Common myeloid progenitor, CD34-positive (primary cell): ENCODE measurements at regions not wholly inside any gene's neighbourhood (a gene's known extent, or its start where the extent isn't known, plus 50 kb on each side); places are given as distances from the start of the nearest gene placed in this dataset.
"Not testable (repeated sequence)": the region's sequence is repeated elsewhere in the genome, so short reads cannot be mapped to it uniquely, and the experiment has no call there.

ENCODE experiments used
- CTCF ChIA-PET: fragments of 350-600 bp; sonication (Branson Sonifier 250); formaldehyde crosslinking; loops from one replicate; lab custom pipeline; 2021; ENCODE audit warnings: antibody characterized with exemption; lab: Charles Lee
- POLR2A ChIA-PET: fragments of 350-600 bp; sonication (Branson Sonifier 250); formaldehyde crosslinking; loops from one replicate; lab custom pipeline; 2021; ENCODE audit warnings: antibody characterized with exemption; lab: Charles Lee
- DNase-seq, 3 donors: peaks; one replicate each; pipeline versions ENCODE4 v3.0.0 to v3.0.0-alpha.2; 2013
- H3K27ac ChIP-seq, 2 experiments: 1 replicate in 1 of 2; 2 replicates in 1 of 2; pipeline ENCODE4 v1.7.0; 2013; ENCODE audit warnings: inconsistent platforms in 2 of 2, low read length in 2 of 2, mild to moderate bottlenecking in 2 of 2, low read depth in 1 of 2, moderate library complexity in 1 of 2; ENCODE audit not compliant: severe bottlenecking in 2 of 2, insufficient read depth in 1 of 2, poor library complexity in 1 of 2
- H3K27me3 ChIP-seq, 5 experiments: replicated peaks in 2 of 5; 1 replicate in 3 of 5; 2 replicates in 2 of 5; pipeline versions ENCODE4 v1.6.1 to v1.7.0; 2013; ENCODE audit warnings: low read length in 4 of 5, mild to moderate bottlenecking in 2 of 5, moderate library complexity in 2 of 5, inconsistent platforms in 1 of 5; ENCODE audit not compliant: insufficient read depth in 5 of 5, control insufficient read depth in 4 of 5
- H3K36me3 ChIP-seq, 4 experiments: 1 replicate in 2 of 4; 2 replicates in 2 of 4; pipeline versions ENCODE4 v1.6.1 to v1.7.0; 2013; ENCODE audit warnings: low read length in 3 of 4, control low read depth in 1 of 4, mild to moderate bottlenecking in 1 of 4; ENCODE audit not compliant: control insufficient read depth in 4 of 4, insufficient read depth in 4 of 4
- H3K4me1 ChIP-seq, 4 experiments: 1 replicate in 3 of 4; 2 replicates in 1 of 4; pipeline versions ENCODE4 v1.6.1 to v1.7.1; 2013; ENCODE audit warnings: low read length in 3 of 4, mild to moderate bottlenecking in 3 of 4, control low read depth in 1 of 4, inconsistent platforms in 1 of 4, moderate library complexity in 1 of 4; ENCODE audit not compliant: control insufficient read depth in 4 of 4, insufficient read depth in 4 of 4; ENCODE audit errors: control extremely low read depth in 1 of 4
- H3K4me3 ChIP-seq, 7 experiments: 1 replicate in 4 of 7; 2 replicates in 3 of 7; pipeline versions ENCODE4 v1.5.1 to v1.7.0; 2013; ENCODE audit warnings: mild to moderate bottlenecking in 7 of 7, low read length in 6 of 7, moderate library complexity in 6 of 7, inconsistent platforms in 2 of 7, low read depth in 2 of 7, control low read depth in 1 of 7; ENCODE audit not compliant: insufficient read depth in 4 of 7, control insufficient read depth in 1 of 7; ENCODE audit errors: extremely low read depth in 1 of 7
- H3K9me3 ChIP-seq, 5 experiments: 1 replicate in 4 of 5; 2 replicates in 1 of 5; pipeline versions ENCODE4 v1.6.1 to v1.7.1; 2013; ENCODE audit warnings: low read length in 4 of 5, mild to moderate bottlenecking in 2 of 5, inconsistent platforms in 1 of 5, low read depth in 1 of 5, moderate library complexity in 1 of 5; ENCODE audit not compliant: control insufficient read depth in 4 of 5, insufficient read depth in 2 of 5; ENCODE audit errors: control extremely low read depth in 1 of 5
- WGBS: methylation state at CpG from one replicate; pipeline ENCODE4 v1.1.5; 2013; ENCODE audit not compliant: insufficient coverage; 5-methylcytosine and 5-hydroxymethylcytosine counted together

DNA sequence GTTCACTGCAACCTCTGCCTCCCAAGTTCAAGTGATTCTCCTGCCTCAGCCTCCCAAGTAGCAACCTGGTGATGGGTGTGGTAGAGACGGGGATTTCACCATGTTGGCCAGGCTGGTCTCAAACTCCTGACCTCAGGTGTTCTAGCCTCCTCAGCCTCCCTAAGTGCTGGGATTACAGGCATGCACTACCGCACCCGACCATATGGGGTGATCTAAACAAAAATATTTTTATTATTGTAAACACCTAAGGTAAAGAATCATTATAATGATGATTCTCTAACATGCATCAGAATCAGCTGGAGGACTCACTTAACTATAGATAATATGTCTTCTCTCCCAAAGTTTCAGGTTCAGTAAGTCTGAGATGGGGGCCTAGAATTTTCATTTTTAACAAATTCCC, 96.2 kb upstream of the ALG10 start:
- ChIA-PET CTCF (no interaction called here), POLR2A (no interaction called here)
- H3K4me3 ChIP-seq = no peak overlapping the region
- H3K9me3 ChIP-seq = peaks cover 0 to 10% (median 3%) of the 10 kb centered on the region in 5 experiments
- H3K36me3 ChIP-seq = no peaks in the 10 kb centered on the region
- no peaks in the 10 kb centered on the region for H3K4me1 ChIP-seq
- DNase-seq = no peak
- H3K27ac ChIP-seq = no peak overlapping the region
- WGBS = 80% methylated on average over 1 of the region's 3 CpGs
- H3K27me3 ChIP-seq = no peaks in the 10 kb centered on the region

DNA sequence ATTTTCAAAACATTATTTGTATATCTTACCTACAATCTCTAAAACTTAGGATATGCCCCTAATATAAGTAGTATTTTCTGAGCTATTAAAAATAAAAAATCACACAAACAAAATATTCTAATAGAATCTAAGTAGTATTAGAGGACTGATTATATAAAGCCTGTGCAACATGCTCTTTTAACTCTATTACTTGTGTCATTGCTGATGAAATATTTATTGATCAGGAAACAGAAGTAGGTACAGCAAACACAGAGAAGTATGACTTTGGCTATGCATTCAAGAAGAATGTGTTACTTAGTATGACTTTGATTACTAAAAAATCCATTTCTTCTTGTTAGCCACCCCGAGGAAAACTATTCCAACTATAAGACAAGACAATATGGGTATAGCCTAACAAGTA, 84.6 kb upstream of the ALG10 start:
- H3K27me3 ChIP-seq, DNase-seq, H3K4me3 ChIP-seq, H3K9me3 ChIP-seq, H3K27ac ChIP-seq, CTCF ChIA-PET, H3K4me1 ChIP-seq, POLR2A ChIA-PET, H3K36me3 ChIP-seq: not testable (repeated sequence)
- WGBS = no CpG with 5 or more reads among the region's 1 CpG

DNA sequence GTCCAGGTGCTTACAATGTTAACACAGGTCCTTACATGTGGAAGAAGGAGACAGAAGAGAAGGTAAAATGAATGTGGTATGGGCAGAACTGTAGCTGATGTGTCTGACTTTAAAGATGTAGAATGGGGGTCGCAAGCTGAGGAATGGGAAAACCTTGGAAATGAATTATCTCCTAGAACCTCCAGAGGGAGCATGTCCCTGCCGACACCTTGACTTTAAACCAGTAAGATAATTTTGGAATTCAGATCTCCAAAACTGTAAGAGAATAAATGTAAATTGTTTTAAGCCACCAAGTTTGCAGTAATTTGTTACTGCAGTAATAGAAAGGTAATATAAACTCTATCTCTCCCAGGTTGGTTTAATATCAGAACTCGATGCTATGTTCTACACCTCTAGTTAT, 80.1 kb upstream of the ALG10 start:
- no peaks in the 10 kb centered on the region for H3K27me3 ChIP-seq
- no peaks in the 10 kb centered on the region for H3K36me3 ChIP-seq
- H3K9me3 ChIP-seq = no peaks in the 10 kb centered on the region
- CTCF ChIA-PET = no interaction called here
- H3K27ac ChIP-seq = no peak overlapping the region
- DNase-seq = no peak
- POLR2A ChIA-PET = no interaction called here
- H3K4me1 ChIP-seq = no peaks in the 10 kb centered on the region
- no peak overlapping the region for H3K4me3 ChIP-seq
- WGBS = no CpG with 5 or more reads among the region's 3 CpGs

DNA sequence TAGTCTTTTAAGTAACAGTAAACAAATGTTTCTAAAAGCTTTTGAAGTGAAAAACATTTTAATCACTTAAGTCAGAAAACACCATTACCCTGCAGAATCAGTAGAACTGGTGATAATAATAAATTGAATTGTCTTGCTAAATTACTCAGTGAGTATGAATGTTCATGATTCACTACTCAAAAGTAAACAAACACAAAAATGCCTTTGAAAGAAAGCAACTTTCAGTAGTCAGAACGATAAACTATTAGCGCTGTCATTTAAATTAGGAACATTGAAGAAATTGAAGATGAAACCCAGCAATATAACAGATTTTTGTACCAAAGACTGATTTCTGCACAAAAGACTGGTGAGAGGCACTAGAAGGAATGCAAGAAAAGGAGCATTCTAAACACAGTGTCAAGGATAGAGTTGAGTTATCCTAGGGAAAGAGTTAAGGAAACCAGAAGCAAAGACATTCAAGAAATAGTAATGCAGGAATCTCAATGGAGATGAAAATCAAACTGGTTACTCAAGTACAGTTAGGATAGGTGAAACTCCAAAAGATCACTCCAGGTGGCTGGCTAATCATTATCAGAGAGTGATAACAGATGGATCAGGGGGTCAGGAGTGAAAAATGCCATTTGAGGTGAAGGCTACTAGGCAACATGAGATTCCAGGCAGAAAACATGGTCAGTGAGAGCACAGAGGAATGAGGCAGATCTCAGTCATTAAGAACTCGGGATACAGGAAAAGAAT, 77.4 kb upstream of the ALG10 start:
- ChIA-PET CTCF (no interaction called here), POLR2A (no interaction called here)
- Histone ChIP-seq H3K4me3 (no peak overlapping the region), H3K36me3 (no peaks in the 10 kb centered on the region), H3K27ac (no peak overlapping the region), H3K9me3 (peaks cover 0 to 4% (median 0%) of the 10 kb centered on the region in 5 experiments), H3K27me3 (no peaks in the 10 kb centered on the region), H3K4me1 (no peaks in the 10 kb centered on the region)
- no peak for DNase-seq
- WGBS = 84% methylated on average over 3 of the region's 3 CpGs

DNA sequence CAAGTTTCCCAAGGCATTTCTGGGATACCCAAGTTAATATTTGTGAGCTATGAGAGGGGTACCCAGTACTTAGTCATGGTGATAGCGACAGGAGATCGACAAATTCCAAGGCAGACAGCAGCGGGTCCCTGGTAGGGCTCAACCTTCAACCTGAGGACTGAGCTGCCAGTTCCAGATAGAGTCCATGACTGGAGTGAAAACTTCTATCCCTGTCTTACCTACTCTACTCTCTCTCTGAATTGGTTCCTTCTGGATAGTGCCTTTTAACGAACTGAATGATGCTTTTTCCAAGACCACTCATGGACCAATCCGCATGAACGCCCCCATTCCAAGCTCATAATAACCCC, 76.9 kb upstream of the ALG10 start:
- Histone ChIP-seq H3K4me3 (no peak overlapping the region), H3K27ac (no peak overlapping the region), H3K9me3 (peaks cover 0 to 6% (median 0%) of the 10 kb centered on the region in 5 experiments), H3K36me3 (no peaks in the 10 kb centered on the region), H3K4me1 (no peaks in the 10 kb centered on the region), H3K27me3 (no peaks in the 10 kb centered on the region)
- POLR2A ChIA-PET = no interaction called here
- DNase-seq = no peak
- WGBS = 96% methylated on average over 5 of the region's 6 CpGs
- CTCF ChIA-PET = no interaction called here

DNA sequence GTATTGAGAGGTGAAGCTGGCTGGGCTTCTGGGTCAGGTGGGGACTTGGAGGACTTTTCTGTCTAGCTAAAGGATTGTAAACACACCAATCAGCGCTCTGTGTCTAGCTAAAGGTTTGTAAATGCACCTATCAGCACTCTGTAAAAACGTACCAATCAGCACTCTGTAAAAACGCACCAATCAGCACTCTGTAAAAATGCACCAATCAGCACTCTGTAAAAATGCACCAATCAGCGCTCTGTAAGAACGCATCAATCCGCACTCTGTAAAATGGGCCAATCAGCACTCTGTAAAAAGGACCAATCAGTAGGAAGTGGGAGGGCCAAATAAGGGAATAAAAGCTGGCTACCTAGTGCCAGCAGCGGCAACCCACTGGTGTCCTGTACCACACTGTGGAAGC, 56.1 kb upstream of the ALG10 start:
- H3K27ac ChIP-seq, H3K36me3 ChIP-seq, H3K9me3 ChIP-seq, CTCF ChIA-PET, H3K27me3 ChIP-seq, DNase-seq, H3K4me1 ChIP-seq, POLR2A ChIA-PET, H3K4me3 ChIP-seq: not testable (repeated sequence)
- WGBS = 95% methylated on average over 6 of the region's 7 CpGs

DNA sequence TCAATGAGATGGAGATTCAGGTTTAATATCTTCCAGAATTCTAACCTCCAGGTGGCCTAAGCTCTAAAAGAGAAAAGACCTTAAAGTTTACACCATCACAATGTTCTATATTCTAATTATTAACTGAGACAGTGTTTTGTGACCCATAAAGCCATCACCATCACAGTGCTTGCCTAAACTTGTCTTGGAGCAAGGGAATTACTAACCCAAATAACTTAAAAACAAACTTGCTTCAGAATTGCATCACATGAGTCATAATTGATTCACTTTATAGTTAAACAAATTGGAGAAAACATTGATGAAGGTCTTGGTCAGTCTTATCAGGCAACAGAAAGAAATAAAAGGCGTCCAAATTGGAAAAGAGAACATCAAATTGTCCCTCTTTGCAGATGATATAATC, 54.5 kb upstream of the ALG10 start:
- ChIA-PET CTCF (no interaction called here), POLR2A (no interaction called here)
- Histone ChIP-seq H3K27ac (no peak overlapping the region), H3K4me1 (no peaks in the 10 kb centered on the region), H3K27me3 (no peaks in the 10 kb centered on the region), H3K4me3 (no peak overlapping the region), H3K36me3 (no peaks in the 10 kb centered on the region), H3K9me3 (no peaks in the 10 kb centered on the region)
- DNase-seq = no peak
- no CpG with 5 or more reads among the region's 1 CpG for WGBS
